ENCODE measurements at regions not wholly inside any gene's neighbourhood (a gene's known extent, or its start where the extent isn't known, plus 50 kb on each side); places are given as distances from the start of the nearest gene placed in this dataset.

DNA sequence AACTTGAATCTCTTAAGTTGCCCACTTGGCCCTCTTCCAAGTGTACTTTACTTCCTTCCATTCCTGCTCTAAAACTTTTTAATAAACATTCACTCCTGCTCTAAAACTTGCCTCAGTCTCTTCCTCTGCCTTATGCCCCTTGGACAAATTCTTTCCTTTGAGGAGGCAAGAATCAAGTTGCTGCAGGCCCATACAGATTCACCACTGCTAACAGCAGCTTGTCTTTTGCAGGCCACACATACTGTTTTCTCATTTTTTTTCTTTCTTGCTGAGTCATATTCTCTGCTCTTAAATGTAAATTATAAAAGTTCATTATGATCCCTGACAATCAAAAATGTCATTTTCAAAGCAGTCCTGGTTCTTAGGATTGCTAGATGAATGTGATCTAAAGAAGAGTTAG is 1820.8 kb upstream of the FLRT2 start:
- TF ChIP-seq, protein P1, sequence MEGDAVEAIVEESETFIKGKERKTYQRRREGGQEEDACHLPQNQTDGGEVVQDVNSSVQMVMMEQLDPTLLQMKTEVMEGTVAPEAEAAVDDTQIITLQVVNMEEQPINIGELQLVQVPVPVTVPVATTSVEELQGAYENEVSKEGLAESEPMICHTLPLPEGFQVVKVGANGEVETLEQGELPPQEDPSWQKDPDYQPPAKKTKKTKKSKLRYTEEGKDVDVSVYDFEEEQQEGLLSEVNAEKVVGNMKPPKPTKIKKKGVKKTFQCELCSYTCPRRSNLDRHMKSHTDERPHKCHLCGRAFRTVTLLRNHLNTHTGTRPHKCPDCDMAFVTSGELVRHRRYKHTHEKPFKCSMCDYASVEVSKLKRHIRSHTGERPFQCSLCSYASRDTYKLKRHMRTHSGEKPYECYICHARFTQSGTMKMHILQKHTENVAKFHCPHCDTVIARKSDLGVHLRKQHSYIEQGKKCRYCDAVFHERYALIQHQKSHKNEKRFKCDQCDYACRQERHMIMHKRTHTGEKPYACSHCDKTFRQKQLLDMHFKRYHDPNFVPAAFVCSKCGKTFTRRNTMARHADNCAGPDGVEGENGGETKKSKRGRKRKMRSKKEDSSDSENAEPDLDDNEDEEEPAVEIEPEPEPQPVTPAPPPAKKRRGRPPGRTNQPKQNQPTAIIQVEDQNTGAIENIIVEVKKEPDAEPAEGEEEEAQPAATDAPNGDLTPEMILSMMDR (IDR thresholded peaks at IDR 0.05) = no peak
- no peak for TF ChIP-seq POLR2A (IDR thresholded peaks at IDR 0.05)
